Endothelial cell of umbilical vein (primary cell): ENCODE measurements at regions not wholly inside any gene's neighbourhood (a gene's known extent, or its start where the extent isn't known, plus 50 kb on each side); places are given as distances from the start of the nearest gene placed in this dataset.

ENCODE experiments used
- BruUV-seq: library from RNA; stranded (reverse); fragments of 400-500 nt; replicated peaks from 2 replicates; lab custom pipeline; 2021; lab: Mats Ljungman, UMichigan
- CTCF ChIA-PET: fragments of 300-600, 350-600 bp; sonication (Branson Sonifier 250); formaldehyde crosslinking; loops from one replicate; lab custom pipeline; 2021; ENCODE audit warnings: antibody characterized with exemption, inconsistent platforms; lab: Charles Lee
- POLR2A ChIA-PET: fragments of 300-600, 350-600 bp; sonication (Branson Sonifier 250); formaldehyde crosslinking; loops from one replicate; lab custom pipeline; 2021; ENCODE audit warnings: antibody characterized with exemption, inconsistent platforms; lab: Charles Lee
- DNase-seq: peaks from one replicate; pipeline ENCODE4 v3.0.0-alpha.2; 2011; ENCODE audit warnings: low read depth, low spot score
- FAIRE-seq: peaks from 2 replicates; lab custom pipeline; 2011; peaks lifted over from hg19 to GRCh38; lab: Jason Lieb, UNC
- H2AFZ ChIP-seq: 2 replicates; pipeline ENCODE4 v1.6.0; 2012; ENCODE audit warnings: low read depth, low read length, control low read depth, inconsistent platforms
- H3K27ac ChIP-seq: 2 replicates; pipeline ENCODE4 v1.5.1; 2011; ENCODE audit warnings: low read depth, mild to moderate bottlenecking, control low read depth, low read length, moderate library complexity; ENCODE audit not compliant: insufficient read depth
- H3K27me3 ChIP-seq, 2 experiments: 2 replicates each; pipeline versions ENCODE4 v1.6.0 to v1.6.1; 2011; ENCODE audit warnings: low read length in 2 of 2, mixed read lengths in 1 of 2; ENCODE audit not compliant: control insufficient read depth in 2 of 2, insufficient read depth in 2 of 2
- H3K36me3 ChIP-seq, 2 experiments: 2 replicates in 1 of 2; 3 replicates in 1 of 2; pipeline ENCODE4 v1.5.1; 2011; ENCODE audit warnings: low read length in 2 of 2, mild to moderate bottlenecking in 1 of 2, moderate library complexity in 1 of 2; ENCODE audit not compliant: control insufficient read depth in 2 of 2, insufficient read depth in 2 of 2; ENCODE audit errors: extremely low read depth in 1 of 2
- H3K4me1 ChIP-seq: 3 replicates; pipeline ENCODE4 v1.5.1; 2011; ENCODE audit warnings: mild to moderate bottlenecking, low read length; ENCODE audit not compliant: control insufficient read depth, insufficient read depth; ENCODE audit errors: extremely low read depth
- H3K4me2 ChIP-seq: 2 replicates; pipeline ENCODE4 v1.6.1; 2011; ENCODE audit warnings: low read length, control low read depth, mixed read lengths; ENCODE audit not compliant: insufficient read depth
- H3K4me3 ChIP-seq, 3 experiments: fragments of 200-600 bp in 1 of 3; sonication (generic), shearing (Covaris generic) in 1 of 3; replicated peaks in 1 of 3; 2 replicates each; pipeline ENCODE4 v1.5.1; 2011 to 2016; ENCODE audit warnings: control low read depth in 3 of 3, low read length in 3 of 3, mild to moderate bottlenecking in 2 of 3, inconsistent platforms in 1 of 3, low read depth in 1 of 3, moderate library complexity in 1 of 3; ENCODE audit not compliant: insufficient read depth in 1 of 3
- H3K79me2 ChIP-seq: 2 replicates; pipeline ENCODE4 v1.6.0; 2012; ENCODE audit warnings: low read length, inconsistent platforms; ENCODE audit not compliant: control insufficient read depth, insufficient read depth
- H3K9ac ChIP-seq: replicated peaks from 2 replicates; pipeline ENCODE3; 2011; ENCODE audit warnings: low read length, control low read depth; ENCODE audit not compliant: insufficient read depth; ENCODE audit errors: extremely low read depth
- H3K9me1 ChIP-seq: replicated peaks from 3 replicates; pipeline ENCODE4 v1.6.0; 2011; ENCODE audit warnings: mild to moderate bottlenecking, low read length; ENCODE audit not compliant: control insufficient read depth, insufficient read depth; ENCODE audit errors: extremely low read depth
- H3K9me3 ChIP-seq: replicated peaks from 2 replicates; pipeline ENCODE4 v1.5.1; 2012; ENCODE audit warnings: low read length, inconsistent platforms; ENCODE audit not compliant: control insufficient read depth, insufficient read depth
- H4K20me1 ChIP-seq: replicated peaks from 2 replicates; pipeline ENCODE3; 2011; ENCODE audit warnings: mild to moderate bottlenecking, low read length; ENCODE audit not compliant: control insufficient read depth, insufficient read depth; ENCODE audit errors: extremely low read depth
- EZH2 ChIP-seq: IDR thresholded peaks from 2 replicates; pipeline ENCODE4 v1.6.1; 2012; ENCODE audit warnings: borderline replicate concordance, low read depth, mild to moderate bottlenecking, moderate library complexity, low read length, inconsistent platforms; ENCODE audit not compliant: severe bottlenecking
- FOS ChIP-seq: IDR thresholded peaks from 2 replicates; pipeline ENCODE4 v1.6.1; 2011; ENCODE audit warnings: mild to moderate bottlenecking, low read length, moderate library complexity, borderline replicate concordance; ENCODE audit not compliant: insufficient read depth
- JUN ChIP-seq: IDR thresholded peaks from 2 replicates; pipeline ENCODE4 v1.6.1; 2011; ENCODE audit warnings: borderline replicate concordance, low read depth; ENCODE audit not compliant: insufficient read length, insufficient read depth
- MYC ChIP-seq: IDR thresholded peaks from one replicate; pipeline ENCODE4 v1.6.1; 2011; ENCODE audit warnings: mild to moderate bottlenecking, low read depth, low read length
- POLR2A ChIP-seq: IDR thresholded peaks from 2 replicates; pipeline ENCODE4 v1.6.1; 2012; ENCODE audit warnings: low read depth, mild to moderate bottlenecking, control low read depth, low read length
- POLR2AphosphoS5 ChIP-seq: IDR thresholded peaks from 2 replicates; pipeline ENCODE4 v1.6.1; 2012; ENCODE audit warnings: low read depth, mild to moderate bottlenecking, control low read depth, low read length, moderate library complexity; ENCODE audit not compliant: insufficient read depth
- dilution Hi-C: fragments of 300-500 bp; cut with MboI; formaldehyde crosslinking; loops from one replicate; pipeline ENCODE4 v1.15.0; 2019; ENCODE audit warnings: low sequenced_read_pairs; ENCODE audit not compliant: extremely low pct_ligation_motif_present
- intact Hi-C: fragments of 100-400 bp; cut with micrococcal nuclease; formaldehyde crosslinking; loops from one replicate; pipeline ENCODE4 v1.10.0; 2022
- TF ChIP-seq, protein P1 (sequence below), 2 donors: IDR thresholded peaks; 1 replicate in 1 of 2; 2 replicates in 1 of 2; pipeline ENCODE4 v1.5.1; 2011; ENCODE audit warnings: low read length in 2 of 2, mild to moderate bottlenecking in 2 of 2, moderate library complexity in 2 of 2, control low read depth in 1 of 2, inconsistent platforms in 1 of 2, low read depth in 1 of 2; ENCODE audit not compliant: insufficient read depth in 1 of 2; ENCODE audit errors: extremely low read depth in 1 of 2
- TF ChIP-seq, protein P2 (sequence below): IDR thresholded peaks from 2 replicates; pipeline ENCODE4 v1.6.1; 2011; ENCODE audit not compliant: insufficient read depth, insufficient read length

DNA sequence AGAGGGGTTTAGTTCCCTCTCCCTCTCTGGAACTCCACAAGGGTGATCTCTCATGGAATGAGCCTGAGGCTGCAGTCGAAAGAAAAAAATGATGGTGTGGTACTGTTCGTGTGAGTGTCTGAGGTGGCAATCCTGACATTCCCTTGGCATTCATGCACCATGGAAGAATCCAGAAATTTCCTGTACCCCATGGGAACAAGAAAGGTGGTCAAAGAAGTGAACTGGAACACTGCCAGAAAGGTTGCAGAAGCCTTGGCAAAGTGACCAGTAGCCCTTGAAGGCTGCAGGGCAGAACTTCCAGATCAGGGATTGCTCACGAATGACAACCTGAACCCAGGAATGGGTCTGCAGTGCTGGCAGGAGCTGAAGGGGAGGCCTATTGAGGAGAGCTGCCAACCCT is 394.7 kb downstream of the CD83 start:
- DNase-seq (no peak), FAIRE-seq (no peak)
- Histone ChIP-seq H3K9me1 (no peaks in the 10 kb centered on the region), H4K20me1 (no peaks in the 10 kb centered on the region), H3K4me3 (no peak overlapping the region), H3K27ac (no peak overlapping the region), H3K27me3 (no peaks in the 10 kb centered on the region), H3K4me1 (no peaks in the 10 kb centered on the region), H3K36me3 (no peaks in the 10 kb centered on the region), H3K9me3 (no peaks in the 10 kb centered on the region), H3K4me2 (no peak overlapping the region), H3K79me2 (no peaks in the 10 kb centered on the region), H2AFZ (no peak overlapping the region), H3K9ac (no peak overlapping the region)
- POLR2A ChIA-PET: no interaction called here
- CTCF ChIA-PET: no interaction called here
- TF ChIP-seq, protein P1, sequence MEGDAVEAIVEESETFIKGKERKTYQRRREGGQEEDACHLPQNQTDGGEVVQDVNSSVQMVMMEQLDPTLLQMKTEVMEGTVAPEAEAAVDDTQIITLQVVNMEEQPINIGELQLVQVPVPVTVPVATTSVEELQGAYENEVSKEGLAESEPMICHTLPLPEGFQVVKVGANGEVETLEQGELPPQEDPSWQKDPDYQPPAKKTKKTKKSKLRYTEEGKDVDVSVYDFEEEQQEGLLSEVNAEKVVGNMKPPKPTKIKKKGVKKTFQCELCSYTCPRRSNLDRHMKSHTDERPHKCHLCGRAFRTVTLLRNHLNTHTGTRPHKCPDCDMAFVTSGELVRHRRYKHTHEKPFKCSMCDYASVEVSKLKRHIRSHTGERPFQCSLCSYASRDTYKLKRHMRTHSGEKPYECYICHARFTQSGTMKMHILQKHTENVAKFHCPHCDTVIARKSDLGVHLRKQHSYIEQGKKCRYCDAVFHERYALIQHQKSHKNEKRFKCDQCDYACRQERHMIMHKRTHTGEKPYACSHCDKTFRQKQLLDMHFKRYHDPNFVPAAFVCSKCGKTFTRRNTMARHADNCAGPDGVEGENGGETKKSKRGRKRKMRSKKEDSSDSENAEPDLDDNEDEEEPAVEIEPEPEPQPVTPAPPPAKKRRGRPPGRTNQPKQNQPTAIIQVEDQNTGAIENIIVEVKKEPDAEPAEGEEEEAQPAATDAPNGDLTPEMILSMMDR (IDR thresholded peaks at IDR 0.05; ENCODE audit: extremely low read depth in 1 of 2, insufficient read depth in 1 of 2, low read depth in 1 of 2, low read length in 2 of 2): no peak
- TF ChIP-seq JUN (no peak), FOS (no peak), EZH2 (no peak), MYC (no peak), POLR2AphosphoS5 (no peak), POLR2A (no peak)
- TF ChIP-seq, protein P2, sequence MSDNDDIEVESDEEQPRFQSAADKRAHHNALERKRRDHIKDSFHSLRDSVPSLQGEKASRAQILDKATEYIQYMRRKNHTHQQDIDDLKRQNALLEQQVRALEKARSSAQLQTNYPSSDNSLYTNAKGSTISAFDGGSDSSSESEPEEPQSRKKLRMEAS: no peak
- BruUV-seq: no TSS peak
- dilution Hi-C loops (no loop called here), intact Hi-C loops (no loop called here)
